CD4-positive, alpha-beta T cell treated with Interleukin-4 for 1 hour (primary cell): ENCODE measurements at regions not wholly inside any gene's neighbourhood (a gene's known extent, or its start where the extent isn't known, plus 50 kb on each side); places are given as distances from the start of the nearest gene placed in this dataset.
"Not testable (repeated sequence)": the region's sequence is repeated elsewhere in the genome, so short reads cannot be mapped to it uniquely, and the experiment has no call there.

Experiments
- DNase-seq, 2 donors: peaks; one replicate each; pipeline ENCODE4 v3.0.0-alpha.2; 2020 to 2022

GRCh38 chr5:108528655-108529054, 146.8 kb upstream of the FBXL17 start:
- no peak for DNase-seq

DNA sequence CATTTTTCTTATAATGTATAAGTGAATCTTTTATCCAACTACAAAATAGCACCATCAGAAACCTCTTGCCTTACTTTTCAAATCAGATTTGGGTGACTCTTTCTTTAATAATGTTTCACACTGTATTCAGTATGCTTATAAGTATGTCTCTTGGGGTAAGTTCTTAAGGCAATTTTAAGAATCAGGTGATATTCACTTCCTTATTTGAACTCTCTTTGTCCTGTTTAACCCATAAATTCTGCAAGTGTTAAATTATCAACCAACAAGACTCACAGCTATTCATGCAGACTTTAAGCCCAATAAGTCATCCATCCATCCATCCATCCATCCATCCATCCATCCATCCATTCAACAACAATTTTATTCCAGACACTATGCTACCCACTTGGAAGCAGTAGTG, 142.7 kb upstream of the FBXL17 start:
- DNase-seq, result no peak

- no peak for DNase-seq
These were observed 141.5 kb upstream of the FBXL17 start for GRCh38 chr5:108523360-108523759.

- DNase-seq, result peak in 1 of 2 donors; percentile 38
These were observed 140.1 kb upstream of the FBXL17 start for GRCh38 chr5:108521841-108522506.

DNA sequence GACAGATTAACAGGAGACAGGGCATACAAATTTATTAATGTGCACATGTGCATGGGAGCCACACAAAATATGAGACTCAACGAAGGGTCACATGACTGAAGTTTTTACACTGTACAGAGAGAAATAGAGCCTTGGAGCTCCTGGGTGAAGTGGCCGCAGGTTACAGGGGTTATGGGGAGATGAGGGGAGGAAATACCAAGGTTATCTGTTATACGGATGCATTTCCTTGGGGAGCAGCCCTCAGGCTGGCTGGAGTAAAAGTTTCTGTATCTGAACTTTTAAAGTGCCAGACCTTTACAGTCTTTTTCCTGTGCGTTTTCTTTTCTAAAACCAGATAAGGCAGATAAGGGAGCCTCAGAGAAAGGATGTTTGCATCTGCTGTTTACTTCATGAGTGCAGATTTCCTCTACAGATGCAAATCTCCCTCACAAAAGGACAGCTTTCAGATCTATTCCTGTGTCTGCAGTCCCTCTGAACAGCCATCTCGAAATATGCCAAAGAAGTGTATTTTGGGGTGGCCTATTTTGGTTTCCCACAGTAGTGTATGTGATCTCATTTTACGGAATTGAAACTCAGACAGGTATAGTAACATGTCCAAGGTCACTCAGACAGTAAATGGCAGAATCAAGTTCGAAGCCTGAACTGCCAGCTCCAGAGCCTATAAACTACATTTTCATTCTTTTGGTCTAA, 139.3 kb upstream of the FBXL17 start:
- DNase-seq, result no peak

GRCh38 chr5:108516785-108517184, 134.9 kb upstream of the FBXL17 start:
- DNase-seq, result no peak

DNA sequence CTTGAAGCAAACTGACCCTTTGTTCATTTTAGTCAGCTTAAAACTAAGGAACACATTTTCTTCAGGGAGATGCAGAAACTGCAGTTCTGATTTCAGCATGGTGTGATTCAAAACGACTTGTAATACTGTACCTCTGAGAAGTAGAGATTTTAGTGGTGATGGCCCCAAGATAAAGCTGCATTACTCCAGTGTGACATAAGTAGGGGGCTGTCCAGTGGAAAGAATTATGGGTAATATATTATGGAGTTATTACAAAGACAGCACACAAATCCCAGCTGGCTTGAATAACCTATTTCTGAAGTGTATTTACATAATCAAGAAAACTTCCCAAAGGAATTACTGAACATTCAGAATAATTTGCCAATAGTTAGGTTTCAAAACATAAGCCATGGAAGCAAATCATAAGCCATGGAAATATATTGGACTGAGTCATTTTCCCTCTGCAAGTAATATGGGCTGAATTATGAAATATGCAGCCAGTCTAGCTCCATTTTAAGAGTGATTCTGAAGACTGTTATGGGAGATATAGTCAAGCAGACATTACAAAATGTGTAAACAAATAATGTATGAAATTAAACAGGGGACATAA, 133.7 kb upstream of the FBXL17 start:
- DNase-seq, result no peak

DNA sequence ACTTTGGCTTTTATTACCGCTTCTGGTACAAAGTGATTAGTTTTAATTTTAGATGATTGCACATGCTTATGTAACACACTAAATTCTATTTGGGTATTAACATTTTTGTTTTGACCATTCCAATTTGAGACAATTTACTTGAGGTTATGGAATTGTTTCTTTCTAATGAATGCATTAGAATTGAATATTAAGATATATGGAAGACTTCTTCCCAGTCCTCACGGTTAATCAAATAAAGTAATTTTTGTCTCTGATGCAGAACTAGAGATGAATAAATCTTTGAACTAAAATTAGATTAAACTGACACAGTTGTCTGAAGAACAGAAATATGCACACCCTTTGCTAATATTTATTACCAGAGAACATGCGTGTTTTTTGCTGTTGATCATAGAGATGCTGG, 127.1 kb upstream of the FBXL17 start:
- DNase-seq, result no peak

- no peak for DNase-seq
These were observed 125.7 kb upstream of the FBXL17 start for GRCh38 chr5:108507631-108508030.

- no peak for DNase-seq
These were observed 123.7 kb upstream of the FBXL17 start for GRCh38 chr5:108505608-108506007.

DNA sequence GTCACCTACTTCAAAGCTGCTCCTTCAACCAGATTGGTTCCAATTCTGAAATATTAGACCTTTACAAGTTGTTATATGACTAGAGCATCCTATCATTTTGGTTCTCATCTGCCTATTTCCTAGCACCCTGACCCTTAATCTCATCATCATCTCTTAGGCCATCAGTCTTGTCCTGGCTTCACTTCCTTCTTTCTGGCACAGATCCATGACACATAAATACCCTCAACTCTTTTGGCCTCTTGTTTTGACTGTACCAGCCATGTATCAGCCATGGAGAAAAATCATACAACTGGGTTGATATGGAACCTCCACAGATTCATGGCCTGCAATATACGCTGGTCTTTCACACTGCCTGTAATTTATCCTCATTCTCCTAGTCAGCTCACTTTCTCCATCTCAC, 123.1 kb upstream of the FBXL17 start:
- no peak for DNase-seq

GRCh38 chr5:108503986-108504385, 122.1 kb upstream of the FBXL17 start:
- DNase-seq, result no peak

DNA sequence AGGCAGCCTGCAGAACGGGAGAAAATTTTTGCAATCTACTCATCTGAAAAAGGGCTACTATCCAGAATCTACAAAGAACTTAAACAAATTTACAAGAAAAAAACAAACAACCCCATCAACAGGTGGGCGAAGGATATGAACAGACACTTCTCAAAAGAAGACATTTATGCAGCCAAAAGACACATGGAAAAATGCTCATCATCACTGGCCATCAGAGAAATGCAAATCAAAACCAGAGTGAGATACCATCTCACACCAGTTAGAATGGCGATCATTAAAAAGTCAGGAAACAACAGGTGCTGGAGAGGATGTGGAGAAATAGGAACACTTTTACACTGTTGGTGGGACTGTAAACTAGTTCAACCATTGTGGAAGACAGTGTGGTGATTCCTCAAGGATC, 113.7 kb upstream of the FBXL17 start:
- DNase-seq, result not testable (repeated sequence)

DNA sequence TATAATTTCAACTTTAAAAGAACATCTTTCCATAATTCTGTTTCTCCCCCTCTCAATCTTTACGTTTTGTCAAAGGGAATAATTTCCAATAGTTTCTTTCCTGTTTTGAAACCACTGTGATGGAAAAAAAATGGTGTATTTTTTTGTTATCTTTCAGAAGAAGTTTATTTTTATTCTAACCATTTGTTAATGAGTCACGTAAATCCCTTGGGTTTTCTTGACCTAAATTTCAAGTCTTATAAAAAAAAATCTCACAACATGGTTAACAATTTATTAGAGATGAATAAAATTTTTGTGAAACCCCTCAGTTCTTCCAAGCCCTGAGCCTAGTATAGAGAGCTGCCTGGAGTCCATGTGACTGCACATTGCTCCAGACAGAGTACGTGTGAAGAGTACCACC, 106.1 kb upstream of the FBXL17 start:
- DNase-seq, result no peak

GRCh38 chr5:108484035-108484434, 102.1 kb upstream of the FBXL17 start:
- no peak for DNase-seq

DNA sequence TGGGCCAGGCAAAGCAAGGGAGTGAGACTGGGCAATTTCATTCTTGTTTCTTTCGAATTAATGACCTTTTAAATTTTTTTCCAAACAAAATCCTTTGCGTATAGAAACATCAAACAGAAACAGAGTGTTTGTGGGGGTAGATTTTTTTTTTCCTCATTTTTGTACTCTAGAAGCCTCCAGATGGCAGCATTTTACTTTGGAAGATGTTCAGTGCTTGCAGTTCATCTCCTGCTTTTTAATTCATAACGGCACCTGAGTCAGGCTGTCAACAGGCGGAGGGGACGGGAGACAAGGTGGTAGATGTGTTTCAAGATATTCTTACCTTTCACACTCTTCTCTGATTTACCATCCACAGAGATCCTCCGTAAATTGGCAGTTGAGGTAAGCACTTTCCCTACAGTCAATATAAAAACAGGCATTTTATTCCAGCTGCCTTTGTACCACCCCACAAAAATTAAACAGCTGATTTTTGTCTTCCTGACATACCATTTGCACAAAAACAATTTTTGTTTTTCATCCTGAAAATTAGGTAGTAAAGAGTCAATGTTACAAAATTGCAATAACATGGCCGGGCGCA, 99.5 kb upstream of the FBXL17 start:
- no peak for DNase-seq

DNA sequence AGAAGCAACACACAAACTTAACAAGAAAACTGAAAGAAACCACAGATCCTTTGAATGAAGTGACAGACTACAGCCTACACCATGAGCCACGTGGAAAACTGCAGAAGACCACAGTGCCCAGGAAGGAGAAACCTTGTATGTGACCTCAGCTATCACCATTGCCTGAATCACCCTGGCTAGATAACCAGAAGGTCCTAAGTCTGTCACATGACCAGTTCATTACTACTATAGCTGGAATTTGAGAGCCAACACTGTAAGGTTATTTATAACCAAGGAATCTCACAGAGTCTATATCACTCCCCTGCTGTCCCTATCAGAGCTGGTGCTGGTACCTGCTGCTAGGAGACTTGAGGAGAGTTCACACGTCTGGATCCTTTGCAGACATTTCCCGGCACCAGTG, 90.3 kb upstream of the FBXL17 start:
- no peak for DNase-seq

DNA sequence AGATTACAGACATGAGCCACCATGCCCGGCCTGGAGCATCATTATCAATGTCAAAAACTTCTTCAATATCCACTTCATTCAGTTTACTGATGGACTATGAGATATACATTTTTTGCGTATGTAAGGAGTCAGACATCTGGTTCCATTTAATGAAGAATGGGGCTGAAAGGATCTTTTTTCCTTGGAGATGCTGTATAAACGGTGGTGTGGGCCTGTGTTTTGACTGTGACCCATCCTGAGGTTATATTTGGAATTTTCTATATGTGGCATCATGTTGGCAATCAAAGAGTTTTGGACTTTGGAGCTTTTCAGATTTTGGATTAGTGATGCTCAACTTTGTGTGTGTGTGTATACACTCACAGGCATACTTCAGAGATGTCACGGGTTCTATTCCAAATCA, 85.7 kb upstream of the FBXL17 start:
- DNase-seq, result no peak

- no peak for DNase-seq
These were observed 79.9 kb upstream of the FBXL17 start for GRCh38 chr5:108461628-108462367.

GRCh38 chr5:108459769-108460168, 77.9 kb upstream of the FBXL17 start:
- no peak for DNase-seq

GRCh38 chr5:108451269-108451668, 69.4 kb upstream of the FBXL17 start:
- no peak for DNase-seq

GRCh38 chr5:108444130-108444529, 62.2 kb upstream of the FBXL17 start:
- not testable (repeated sequence) for DNase-seq

GRCh38 chr5:108442063-108442651, 60.3 kb upstream of the FBXL17 start:
- DNase-seq, result not testable (repeated sequence)
